NB4 (cell line): ENCODE measurements at regions not wholly inside any gene's neighbourhood (a gene's known extent, or its start where the extent isn't known, plus 50 kb on each side); places are given as distances from the start of the nearest gene placed in this dataset.

Source experiments
- MYC ChIP-seq: IDR thresholded peaks from 2 replicates; pipeline ENCODE4 v1.6.1; 2011; ENCODE audit warnings: low read depth, low read length
- POLR2A ChIP-seq: IDR thresholded peaks from 2 replicates; pipeline ENCODE4 v1.6.1; 2011; ENCODE audit warnings: mild to moderate bottlenecking; ENCODE audit not compliant: insufficient read length; ENCODE audit errors: extremely low read depth
- TF ChIP-seq, protein P1 (sequence below): IDR thresholded peaks from one replicate; pipeline ENCODE4 v1.5.1; 2012; ENCODE audit warnings: low read depth, low read length

DNA sequence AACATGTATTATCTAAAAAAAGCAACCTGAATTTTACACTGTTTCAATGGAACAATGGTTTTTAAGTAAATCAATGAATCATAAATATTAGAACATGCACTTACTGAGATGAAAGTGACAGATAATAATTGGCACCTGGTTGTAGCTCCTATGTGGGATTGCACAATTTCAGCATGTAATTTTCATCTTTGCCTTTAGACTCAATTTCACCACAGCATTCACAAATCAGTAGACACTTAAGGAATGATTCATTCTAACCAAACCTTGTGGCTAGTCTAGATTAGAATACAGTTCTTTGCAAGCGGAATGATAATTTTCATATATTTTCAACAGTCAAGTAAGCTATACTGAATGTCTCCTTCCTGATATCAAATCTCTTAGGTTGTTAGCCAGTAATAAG lies 853.4 kb downstream of the KCNT2 start:
- TF ChIP-seq POLR2A = no peak
- TF ChIP-seq, protein P1, sequence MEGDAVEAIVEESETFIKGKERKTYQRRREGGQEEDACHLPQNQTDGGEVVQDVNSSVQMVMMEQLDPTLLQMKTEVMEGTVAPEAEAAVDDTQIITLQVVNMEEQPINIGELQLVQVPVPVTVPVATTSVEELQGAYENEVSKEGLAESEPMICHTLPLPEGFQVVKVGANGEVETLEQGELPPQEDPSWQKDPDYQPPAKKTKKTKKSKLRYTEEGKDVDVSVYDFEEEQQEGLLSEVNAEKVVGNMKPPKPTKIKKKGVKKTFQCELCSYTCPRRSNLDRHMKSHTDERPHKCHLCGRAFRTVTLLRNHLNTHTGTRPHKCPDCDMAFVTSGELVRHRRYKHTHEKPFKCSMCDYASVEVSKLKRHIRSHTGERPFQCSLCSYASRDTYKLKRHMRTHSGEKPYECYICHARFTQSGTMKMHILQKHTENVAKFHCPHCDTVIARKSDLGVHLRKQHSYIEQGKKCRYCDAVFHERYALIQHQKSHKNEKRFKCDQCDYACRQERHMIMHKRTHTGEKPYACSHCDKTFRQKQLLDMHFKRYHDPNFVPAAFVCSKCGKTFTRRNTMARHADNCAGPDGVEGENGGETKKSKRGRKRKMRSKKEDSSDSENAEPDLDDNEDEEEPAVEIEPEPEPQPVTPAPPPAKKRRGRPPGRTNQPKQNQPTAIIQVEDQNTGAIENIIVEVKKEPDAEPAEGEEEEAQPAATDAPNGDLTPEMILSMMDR = no peak
- no peak for TF ChIP-seq MYC
